ENCODE measurements at regions not wholly inside any gene's neighbourhood (a gene's known extent, or its start where the extent isn't known, plus 50 kb on each side); places are given as distances from the start of the nearest gene placed in this dataset.

DNA sequence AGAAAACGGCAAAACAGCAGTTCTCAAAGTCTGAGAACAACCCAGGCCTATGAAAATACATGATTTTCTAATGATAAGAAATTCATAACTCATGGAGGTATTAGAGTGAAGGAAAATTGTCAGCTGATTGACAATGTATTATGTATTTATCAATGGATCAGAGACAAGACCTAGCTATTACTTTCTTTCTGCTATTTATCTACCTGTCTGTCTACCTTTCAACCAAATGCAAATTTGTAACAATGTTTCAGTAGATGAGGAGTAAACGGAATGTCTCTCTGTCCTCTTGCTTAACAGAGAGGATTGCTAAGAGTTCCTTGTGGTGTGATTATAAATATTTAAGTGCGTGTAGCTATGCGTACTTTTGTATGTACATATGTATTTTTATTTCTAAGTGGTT, 568.7 kb upstream of the RGS18 start:
- no peak overlapping the region for H3K4me3 ChIP-seq (ENCODE audit: low read length)
- no peak for DNase-seq (ENCODE audit: low read depth, low spot score)

GRCh38 chr1:191590578-191590977, 567.7 kb upstream of the RGS18 start:
- no peak overlapping the region for H3K4me3 ChIP-seq (ENCODE audit: low read length)
- DNase-seq (ENCODE audit: low read depth, low spot score): no peak

- no peak for DNase-seq (ENCODE audit: low read depth, low spot score)
Measured at GRCh38 chr1:191592039-191592438, 566.2 kb upstream of the RGS18 start.

GRCh38 chr1:191592907-191593306, 565.4 kb upstream of the RGS18 start:
- no peak overlapping the region for H3K4me3 ChIP-seq (ENCODE audit: low read length)
- DNase-seq (ENCODE audit: low read depth, low spot score): no peak

More at GRCh38 chr1:191592039-191592438, 566.2 kb upstream of the RGS18 start:
- no peak overlapping the region for H3K4me3 ChIP-seq (ENCODE audit: low read length)

- H3K4me3 ChIP-seq (ENCODE audit: low read length): no peak overlapping the region
Measured at GRCh38 chr1:191595170-191595569, 563.1 kb upstream of the RGS18 start.

DNA sequence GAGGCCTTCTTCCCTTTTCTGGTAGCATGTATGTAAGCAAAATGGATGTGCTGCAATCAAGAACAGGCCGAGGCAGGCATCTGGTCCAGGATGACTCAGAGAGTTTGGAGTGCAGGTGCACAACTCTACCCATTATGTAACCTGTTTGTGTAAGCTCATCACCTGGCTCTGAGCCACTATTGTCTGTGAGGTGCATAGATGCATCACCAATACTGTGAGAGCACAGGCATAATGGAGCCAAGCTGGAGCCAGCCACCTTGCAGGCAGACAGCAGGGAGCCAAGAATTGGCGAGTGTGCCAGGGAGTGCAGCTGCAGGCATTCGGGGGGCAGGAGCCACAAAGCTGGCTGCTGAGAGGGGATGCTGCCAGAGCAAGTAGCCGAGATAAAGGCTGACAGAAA, 549.9 kb upstream of the RGS18 start:
- no peak for DNase-seq (ENCODE audit: low read depth, low spot score)
- no peak overlapping the region for H3K4me3 ChIP-seq (ENCODE audit: low read length)

More at GRCh38 chr1:191595170-191595569, 563.1 kb upstream of the RGS18 start:
- no peak for DNase-seq (ENCODE audit: low read depth, low spot score)

DNA sequence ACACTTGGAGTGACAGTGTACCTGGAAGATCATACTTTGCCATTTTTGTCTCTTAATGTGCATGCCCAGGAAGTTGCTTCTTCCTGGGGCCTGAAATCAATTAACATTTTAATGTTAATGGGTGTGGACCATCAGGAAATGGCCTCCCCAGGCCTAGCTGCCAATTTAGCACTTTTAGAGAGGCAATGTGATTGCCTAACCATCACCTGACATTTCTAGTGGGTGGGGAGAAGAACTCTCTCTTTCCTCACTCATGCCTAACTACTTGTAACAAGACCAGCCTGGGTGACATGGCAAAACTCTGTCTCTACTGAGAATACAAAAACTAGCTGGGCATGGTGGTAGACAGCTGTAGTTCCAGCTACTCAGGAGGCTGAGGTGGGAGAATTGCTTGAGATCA, 549.0 kb upstream of the RGS18 start:
- H3K4me3 ChIP-seq (ENCODE audit: low read length): no peak overlapping the region

GRCh38 chr1:191615101-191615821, 543.0 kb upstream of the RGS18 start:
- H3K4me3 ChIP-seq (ENCODE audit: low read length): no peak overlapping the region

More for the DNA sequence above, 549.0 kb upstream of the RGS18 start:
- no peak for DNase-seq (ENCODE audit: low read depth, low spot score)

GRCh38 chr1:191618181-191618580, 540.1 kb upstream of the RGS18 start:
- no peak overlapping the region for H3K4me3 ChIP-seq (ENCODE audit: low read length)
- no peak for DNase-seq (ENCODE audit: low read depth, low spot score)

More at GRCh38 chr1:191615101-191615821, 543.0 kb upstream of the RGS18 start:
- no peak for DNase-seq (ENCODE audit: low read depth, low spot score)

GRCh38 chr1:191620883-191621282, 537.4 kb upstream of the RGS18 start:
- no peak for DNase-seq (ENCODE audit: low read depth, low spot score)
- no peak overlapping the region for H3K4me3 ChIP-seq (ENCODE audit: low read length)

GRCh38 chr1:191624044-191624443, 534.2 kb upstream of the RGS18 start:
- DNase-seq (ENCODE audit: low read depth, low spot score): no peak
- H3K4me3 ChIP-seq (ENCODE audit: low read length): no peak overlapping the region

GRCh38 chr1:191629836-191630235, 528.4 kb upstream of the RGS18 start:
- H3K4me3 ChIP-seq (ENCODE audit: low read length): no peak overlapping the region
- no peak for DNase-seq (ENCODE audit: low read depth, low spot score)

DNA sequence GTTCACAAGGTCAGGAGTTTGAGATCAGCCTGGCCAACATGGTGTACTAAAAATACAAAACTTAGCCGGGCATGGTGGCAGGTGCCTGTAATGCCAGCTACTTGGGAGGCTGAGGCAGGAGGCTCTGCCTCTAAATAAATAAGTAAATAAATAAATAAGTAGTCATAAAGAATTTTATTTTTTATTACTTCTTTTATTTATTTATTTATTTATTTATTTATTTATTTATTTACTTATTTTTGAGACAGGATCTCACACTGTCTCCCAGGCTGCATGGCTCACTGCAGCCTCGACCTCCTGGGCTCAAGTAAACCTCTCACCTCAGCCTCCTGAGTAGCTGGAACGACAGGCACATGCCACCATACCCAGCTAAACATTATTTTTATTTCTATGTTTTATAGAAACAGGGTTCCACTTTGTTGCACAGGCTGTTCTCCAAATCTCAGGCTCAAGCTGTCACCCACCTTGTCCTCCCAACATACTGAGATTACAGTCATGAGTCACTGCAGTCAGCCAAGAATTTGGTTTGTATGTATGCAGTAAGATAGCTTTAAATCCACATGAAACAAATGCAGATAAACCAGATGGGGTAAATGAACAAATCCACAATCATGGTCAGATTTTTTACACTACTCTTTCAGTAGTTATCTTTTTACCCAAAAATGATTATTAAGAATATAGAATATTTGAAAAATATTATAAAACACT, 523.3 kb upstream of the RGS18 start:
- no peak overlapping the region for H3K4me3 ChIP-seq (ENCODE audit: low read length)
- DNase-seq (ENCODE audit: low read depth, low spot score): no peak

GRCh38 chr1:191636345-191636744, 521.9 kb upstream of the RGS18 start:
- no peak for DNase-seq (ENCODE audit: low read depth, low spot score)
- no peak overlapping the region for H3K4me3 ChIP-seq (ENCODE audit: low read length)

DNA sequence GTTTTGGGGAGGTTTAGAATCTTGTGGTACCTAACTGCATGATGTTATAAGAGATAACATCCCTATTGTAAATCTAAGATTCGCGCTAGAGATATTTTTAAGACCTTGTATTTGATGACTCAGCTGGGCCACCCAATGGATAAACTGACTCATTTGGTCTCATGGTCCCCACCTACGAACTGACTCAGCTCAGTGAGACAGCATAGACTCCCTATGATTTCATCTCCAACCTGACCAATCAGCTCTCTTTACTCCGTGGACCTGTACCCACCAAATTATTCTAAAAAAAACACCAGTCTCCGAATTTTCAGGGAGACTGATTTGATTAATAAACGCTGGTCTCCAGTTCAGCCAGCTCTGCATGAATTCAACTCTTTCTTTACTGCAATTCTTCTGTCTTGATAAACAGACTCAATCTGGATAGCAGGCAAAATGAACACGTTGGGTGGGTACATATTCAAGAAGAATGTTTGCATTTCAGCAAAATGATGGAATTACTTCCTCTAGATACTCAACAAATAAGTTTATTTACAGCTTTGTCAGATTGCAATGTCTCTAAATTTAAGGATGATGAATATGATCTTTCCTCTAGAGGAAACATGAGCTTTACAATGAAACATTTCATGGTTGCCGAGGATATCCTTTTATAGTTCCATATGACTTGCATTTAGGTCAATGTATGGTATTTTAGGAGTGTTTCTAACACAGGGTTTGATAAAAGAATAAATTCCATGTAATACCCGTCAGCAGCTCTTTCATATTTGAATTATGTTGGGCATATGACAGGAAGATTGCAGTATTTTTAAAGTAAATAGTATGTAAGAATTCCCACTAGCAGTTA, 516.6 kb upstream of the RGS18 start:
- DNase-seq (ENCODE audit: low read depth, low spot score): no peak
- no peak overlapping the region for H3K4me3 ChIP-seq (ENCODE audit: low read length)

- DNase-seq (ENCODE audit: low read depth, low spot score): no peak
- no peak overlapping the region for H3K4me3 ChIP-seq (ENCODE audit: low read length)
Measured at GRCh38 chr1:191643060-191643459, 515.2 kb upstream of the RGS18 start.

GRCh38 chr1:191648939-191649338, 509.3 kb upstream of the RGS18 start:
- H3K4me3 ChIP-seq (ENCODE audit: low read length): no peak overlapping the region
- no peak for DNase-seq (ENCODE audit: low read depth, low spot score)

DNA sequence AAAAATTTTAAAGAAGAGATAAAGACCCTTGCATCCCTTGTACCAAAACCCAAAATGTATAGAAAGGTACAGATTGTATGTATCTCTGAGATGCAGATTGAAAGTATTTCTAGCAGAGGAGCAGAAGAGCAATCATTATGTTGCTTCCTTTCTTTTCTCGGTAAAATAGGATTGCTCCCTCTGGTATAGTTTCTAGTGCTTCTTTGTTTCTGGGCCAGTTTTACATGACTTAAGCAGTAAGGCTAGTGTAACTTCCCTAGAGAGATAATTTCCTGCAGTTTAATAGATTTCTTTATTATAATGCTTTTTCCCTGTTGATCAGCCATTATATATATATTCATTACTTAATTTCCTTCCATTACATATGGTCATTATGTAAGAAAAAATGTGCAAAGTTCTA, 496.2 kb upstream of the RGS18 start:
- no peak overlapping the region for H3K4me3 ChIP-seq (ENCODE audit: low read length)
- DNase-seq (ENCODE audit: low read depth, low spot score): no peak

DNA sequence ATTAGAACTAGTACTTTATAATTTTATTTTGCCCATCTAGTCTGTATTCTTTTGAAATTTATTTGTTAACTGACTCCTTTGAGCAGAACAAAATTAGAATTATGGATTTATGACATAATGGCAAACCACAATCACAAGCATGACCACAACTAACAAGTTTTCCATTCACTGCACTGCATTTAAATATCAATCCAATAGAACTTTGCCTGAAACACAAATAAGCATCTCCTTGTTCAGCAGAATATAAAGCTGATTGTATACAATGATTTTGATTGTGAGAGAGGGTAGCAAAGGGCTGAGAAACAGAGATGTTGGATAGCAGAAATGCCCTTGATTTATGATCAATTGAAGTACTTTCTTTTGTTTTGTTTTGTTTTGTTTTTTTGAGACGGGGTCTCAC, 495.5 kb upstream of the RGS18 start:
- no peak for DNase-seq (ENCODE audit: low read depth, low spot score)
- no peak overlapping the region for H3K4me3 ChIP-seq (ENCODE audit: low read length)

DNA sequence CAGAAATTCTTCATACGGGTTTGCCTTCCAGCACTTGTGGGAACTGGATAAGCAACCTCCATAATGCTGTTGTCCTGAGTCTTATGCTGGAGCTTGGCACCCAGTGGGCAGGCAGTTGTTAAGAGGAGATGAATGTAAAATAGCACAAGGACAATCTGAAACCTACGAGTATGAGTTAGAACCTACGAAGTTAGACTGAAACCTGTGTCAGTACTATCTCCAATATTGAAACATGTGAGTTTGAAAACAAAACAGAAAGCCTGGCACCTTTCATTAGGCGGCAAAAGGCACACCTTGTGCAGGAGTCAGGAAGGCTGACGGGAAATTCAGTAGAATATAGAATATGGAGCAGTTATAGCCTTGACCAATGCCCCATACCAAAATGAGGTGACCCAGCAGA, 489.7 kb upstream of the RGS18 start:
- no peak overlapping the region for H3K4me3 ChIP-seq (ENCODE audit: low read length)
- DNase-seq (ENCODE audit: low read depth, low spot score): no peak
